Esophagus muscularis mucosa (tissue), 2 donors: ENCODE measurements at regions not wholly inside any gene's neighbourhood (a gene's known extent, or its start where the extent isn't known, plus 50 kb on each side); places are given as distances from the start of the nearest gene placed in this dataset.

ENCODE experiments used
- POLR2A ChIP-seq: fragments of 450-650 bp; IDR thresholded peaks from one replicate; pipeline ENCODE4 v1.6.1; 2017; ENCODE audit warnings: antibody characterized with exemption, moderate library complexity, mild to moderate bottlenecking, low read depth
- POLR2AphosphoS5 ChIP-seq, 2 donors: sonication (generic); formaldehyde crosslinking; IDR thresholded peaks; one replicate each; pipeline ENCODE4 v1.6.1; 2017; ENCODE audit warnings: antibody characterized with exemption in 2 of 2

GRCh38 chr6:139473731-139474130, 99.3 kb upstream of the CITED2 start:
- TF ChIP-seq POLR2AphosphoS5 (IDR thresholded peaks at IDR 0.05) (no peak), POLR2A (no peak)
